Hepatocyte (in vitro differentiated cells): ENCODE measurements at regions not wholly inside any gene's neighbourhood (a gene's known extent, or its start where the extent isn't known, plus 50 kb on each side); places are given as distances from the start of the nearest gene placed in this dataset.

Source experiments
- DNase-seq: peaks from one replicate; pipeline ENCODE4 v3.0.0-alpha.2; 2016; ENCODE audit warnings: low spot score
- H2AFZ ChIP-seq: fragments of 200-600 bp; sonication (generic); 2 replicates; pipeline ENCODE4 v1.6.0; 2016; ENCODE audit warnings: antibody characterized with exemption, mild to moderate bottlenecking
- H3K27ac ChIP-seq: fragments of 200-600 bp; sonication (generic); 2 replicates; pipeline ENCODE4 v1.5.1; 2016; ENCODE audit warnings: mild to moderate bottlenecking
- H3K27me3 ChIP-seq: fragments of 200-600 bp; sonication (generic); 2 replicates; pipeline ENCODE4 v1.6.1; 2016
- H3K36me3 ChIP-seq: fragments of 200-600 bp; sonication (generic); replicated peaks from 2 replicates; pipeline ENCODE4 v1.5.1; 2016; ENCODE audit warnings: low read depth; ENCODE audit not compliant: insufficient read depth
- H3K4me1 ChIP-seq: fragments of 200-600 bp; sonication (generic); 2 replicates; pipeline ENCODE4 v1.5.1; 2016; ENCODE audit warnings: mild to moderate bottlenecking, moderate library complexity; ENCODE audit not compliant: insufficient read depth
- H3K4me2 ChIP-seq: fragments of 200-600 bp; sonication (generic); 2 replicates; pipeline ENCODE4 v1.6.0; 2016
- H3K4me3 ChIP-seq: fragments of 200-600 bp; sonication (generic); 2 replicates; pipeline ENCODE4 v1.5.1; 2016; ENCODE audit warnings: mild to moderate bottlenecking
- H3K79me2 ChIP-seq: fragments of 200-600 bp; sonication (generic); 2 replicates; pipeline ENCODE4 v1.6.0; 2017; ENCODE audit warnings: mild to moderate bottlenecking
- H3K9me2 ChIP-seq: fragments of 200-600 bp; sonication (generic); replicated peaks from 2 replicates; pipeline ENCODE4 v1.6.0; 2017; ENCODE audit warnings: mild to moderate bottlenecking; ENCODE audit not compliant: insufficient read depth
- H3K9me3 ChIP-seq: fragments of 200-600 bp; sonication (generic); 2 replicates; pipeline ENCODE4 v1.5.1; 2016; ENCODE audit warnings: low read depth, mild to moderate bottlenecking
- H4K20me1 ChIP-seq: fragments of 200-600 bp; sonication (generic); 2 replicates; pipeline ENCODE4 v1.6.0; 2016; ENCODE audit warnings: mild to moderate bottlenecking; ENCODE audit not compliant: insufficient read depth, poor library complexity, severe bottlenecking
- CTCF ChIP-seq: fragments of 200-600 bp; sonication (generic); IDR thresholded peaks from 2 replicates; pipeline ENCODE4 v1.5.1; 2016; ENCODE audit warnings: antibody characterized with exemption, mild to moderate bottlenecking; ENCODE audit not compliant: poor library complexity
- EZH2 ChIP-seq: fragments of 200-600 bp; sonication (generic); IDR thresholded peaks from 2 replicates; pipeline ENCODE4 v1.6.1; 2016; ENCODE audit warnings: antibody characterized with exemption, mild to moderate bottlenecking, borderline replicate concordance
- EZH2phosphoT487 ChIP-seq: fragments of 200-600 bp; sonication (generic); IDR thresholded peaks from one replicate; pipeline ENCODE4 v1.6.1; 2018; ENCODE audit warnings: antibody characterized with exemption, mild to moderate bottlenecking, low read depth, moderate library complexity; ENCODE audit not compliant: unreplicated experiment, severe bottlenecking
- WGBS: methylation state at CpG from one replicate; pipeline ENCODE4 v1.1.6; 2016; ENCODE audit warnings: low lambda C conversion rate; ENCODE audit errors: missing lambda C conversion rate; 5-methylcytosine and 5-hydroxymethylcytosine counted together

DNA sequence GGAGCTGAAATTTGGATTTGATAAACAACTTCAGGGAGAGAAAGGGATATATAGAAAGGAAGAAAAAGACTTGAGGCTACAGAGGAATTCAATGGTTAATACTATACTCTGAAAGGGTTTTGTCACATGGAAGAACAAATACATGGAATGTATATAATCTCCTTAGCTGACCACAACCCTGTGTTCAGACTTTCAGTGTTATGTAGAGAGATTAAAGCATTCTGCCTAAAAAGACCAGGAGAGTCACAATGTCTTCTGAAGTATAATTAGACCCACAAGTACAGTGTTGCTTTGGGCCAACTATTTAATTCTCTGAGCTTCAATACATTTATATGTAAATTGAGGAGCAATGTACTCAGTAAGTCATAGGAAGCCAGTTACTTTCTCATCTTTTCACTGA, 123.8 kb upstream of the FSHR start:
- Histone ChIP-seq H3K79me2 (no peaks in the 10 kb centered on the region), H3K4me3 (no peak overlapping the region), H3K4me2 (no peak overlapping the region), H4K20me1 (no peaks in the 10 kb centered on the region), H3K27me3 (no peaks in the 10 kb centered on the region), H3K9me3 (no peaks in the 10 kb centered on the region), H3K9me2 (no peaks in the 10 kb centered on the region), H2AFZ (no peak overlapping the region), H3K27ac (no peak overlapping the region), H3K36me3 (no peaks in the 10 kb centered on the region), H3K4me1 (no peaks in the 10 kb centered on the region)
- DNase-seq: no peak
- TF ChIP-seq EZH2: no peak
- no peak for TF ChIP-seq EZH2phosphoT487
- TF ChIP-seq CTCF: no peak

- no peaks in the 10 kb centered on the region for H3K27me3 ChIP-seq
- DNase-seq: no peak
- no peak overlapping the region for H3K27ac ChIP-seq
- no peak for TF ChIP-seq CTCF
- TF ChIP-seq EZH2phosphoT487: no peak
- no peak for TF ChIP-seq EZH2
- 62% methylated on average over 2 of the region's 2 CpGs for WGBS
- no peaks in the 10 kb centered on the region for H3K9me3 ChIP-seq
- H3K4me2 ChIP-seq: no peak overlapping the region
- no peaks in the 10 kb centered on the region for H3K4me1 ChIP-seq
- no peaks in the 10 kb centered on the region for H3K36me3 ChIP-seq
- no peaks in the 10 kb centered on the region for H4K20me1 ChIP-seq
- H3K79me2 ChIP-seq: no peaks in the 10 kb centered on the region
- no peaks in the 10 kb centered on the region for H3K9me2 ChIP-seq
- no peak overlapping the region for H3K4me3 ChIP-seq
- no peak overlapping the region for H2AFZ ChIP-seq
These were observed 116.8 kb upstream of the FSHR start for GRCh38 chr2:49271060-49271606.

DNA sequence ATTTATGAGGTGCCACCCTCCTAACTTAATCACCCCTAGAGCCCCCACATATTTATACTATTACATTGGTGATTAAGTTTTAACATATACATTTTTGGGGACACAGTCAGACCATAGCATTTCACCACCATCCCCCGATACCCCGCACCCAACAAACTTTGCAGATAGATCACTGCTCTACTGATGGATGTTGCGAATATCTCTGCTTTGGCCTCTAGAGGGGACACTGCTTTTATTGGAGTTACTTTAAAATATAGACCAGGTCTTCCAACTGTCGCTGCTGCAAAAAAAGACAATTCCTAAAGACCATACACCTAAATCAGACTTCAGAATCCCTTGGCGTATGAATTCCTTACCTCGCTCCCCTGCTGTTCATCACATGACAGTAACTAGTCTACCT, 115.8 kb upstream of the FSHR start:
- DNase-seq: no peak
- H2AFZ ChIP-seq: no peak overlapping the region
- H3K79me2 ChIP-seq: no peaks in the 10 kb centered on the region
- H3K4me1 ChIP-seq: no peaks in the 10 kb centered on the region
- no peaks in the 10 kb centered on the region for H3K27me3 ChIP-seq
- H3K4me2 ChIP-seq: no peak overlapping the region
- no peaks in the 10 kb centered on the region for H4K20me1 ChIP-seq
- H3K36me3 ChIP-seq: no peaks in the 10 kb centered on the region
- no peaks in the 10 kb centered on the region for H3K9me3 ChIP-seq
- no peak overlapping the region for H3K27ac ChIP-seq
- no peak overlapping the region for H3K4me3 ChIP-seq
- WGBS: 97% methylated on average over 6 of the region's 6 CpGs
- no peaks in the 10 kb centered on the region for H3K9me2 ChIP-seq
- TF ChIP-seq EZH2phosphoT487 (no peak), EZH2 (no peak), CTCF (no peak)

DNA sequence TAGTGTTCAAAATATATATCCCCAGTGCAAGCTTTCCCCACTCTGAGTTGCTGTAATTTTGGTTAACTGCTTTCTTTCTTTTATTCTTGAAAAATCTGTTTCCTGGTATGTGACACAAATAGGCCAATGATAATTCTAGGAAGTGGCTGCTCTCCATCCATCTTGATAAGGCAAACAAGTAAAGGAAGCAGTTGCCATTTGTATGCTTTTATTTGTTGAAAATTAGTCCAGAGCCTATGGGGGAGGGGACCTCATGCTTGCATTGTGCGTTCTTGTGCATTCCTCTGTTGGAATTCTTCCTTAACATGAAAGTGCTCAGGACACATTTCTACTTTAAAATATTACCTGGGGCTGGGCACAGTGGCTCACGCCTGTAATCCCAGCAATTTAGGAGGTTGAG, 111.2 kb upstream of the FSHR start:
- no peak overlapping the region for H3K4me2 ChIP-seq
- no peaks in the 10 kb centered on the region for H3K4me1 ChIP-seq
- no peaks in the 10 kb centered on the region for H3K79me2 ChIP-seq
- H3K4me3 ChIP-seq: no peak overlapping the region
- 50% methylated on average over 2 of the region's 2 CpGs for WGBS
- H3K9me2 ChIP-seq: no peaks in the 10 kb centered on the region
- H2AFZ ChIP-seq: no peak overlapping the region
- DNase-seq: no peak
- no peaks in the 10 kb centered on the region for H3K9me3 ChIP-seq
- no peaks in the 10 kb centered on the region for H3K27me3 ChIP-seq
- no peak overlapping the region for H3K27ac ChIP-seq
- TF ChIP-seq CTCF: no peak
- TF ChIP-seq EZH2phosphoT487: no peak
- no peak for TF ChIP-seq EZH2
- no peaks in the 10 kb centered on the region for H4K20me1 ChIP-seq
- no peaks in the 10 kb centered on the region for H3K36me3 ChIP-seq
